Calu3 (cell line): ENCODE measurements at regions not wholly inside any gene's neighbourhood (a gene's known extent, or its start where the extent isn't known, plus 50 kb on each side); places are given as distances from the start of the nearest gene placed in this dataset.

ENCODE experiments used
- BruUV-seq: library from RNA; stranded (reverse); fragments of 400-500 nt; replicated peaks from 2 replicates; lab custom pipeline; 2021; lab: Mats Ljungman, UMichigan
- CTCF ChIA-PET: fragments of 300-600 bp; sonication (Branson Sonifier 250); formaldehyde crosslinking; loops from one replicate; lab custom pipeline; 2022; ENCODE audit warnings: antibody characterized with exemption; lab: Charles Lee
- DNase-seq: peaks from one replicate; pipeline ENCODE4 v3.0.0; 2022
- H3K27ac Mint-ChIP-seq: one replicate; pipeline ENCODE4 v1.8.0; 2022; ENCODE audit warnings: mixed read lengths; ENCODE audit not compliant: unreplicated experiment
- H3K27me3 Mint-ChIP-seq: one replicate; pipeline ENCODE4 v1.8.0; 2022; ENCODE audit warnings: mixed read lengths; ENCODE audit not compliant: unreplicated experiment
- H3K36me3 Mint-ChIP-seq: one replicate; pipeline ENCODE4 v1.8.0; 2022; ENCODE audit warnings: mild to moderate bottlenecking, moderate library complexity, mixed read lengths; ENCODE audit not compliant: insufficient read depth, unreplicated experiment
- H3K4me1 Mint-ChIP-seq: one replicate; pipeline ENCODE4 v1.8.0; 2022; ENCODE audit warnings: mild to moderate bottlenecking, low read depth, mixed read lengths; ENCODE audit not compliant: unreplicated experiment
- H3K4me3 Mint-ChIP-seq: one replicate; pipeline ENCODE4 v1.8.0; 2022; ENCODE audit warnings: mild to moderate bottlenecking, low read depth, moderate library complexity, mixed read lengths; ENCODE audit not compliant: unreplicated experiment
- H3K9me3 Mint-ChIP-seq: one replicate; pipeline ENCODE4 v1.8.0; 2022; ENCODE audit warnings: low read depth, mixed read lengths; ENCODE audit not compliant: unreplicated experiment
- CTCF ChIP-seq: fragments of 200-600 bp; IDR thresholded peaks from one replicate; pipeline ENCODE4 v1.8.0; 2022; ENCODE audit warnings: antibody characterized with exemption; ENCODE audit not compliant: unreplicated experiment
- intact Hi-C: fragments of 100-400 bp; cut with micrococcal nuclease; formaldehyde crosslinking; loops from one replicate; pipeline ENCODE4 v1.10.0; 2022; ENCODE audit not compliant: unreplicated experiment

- Mint-ChIP-seq H3K4me1 (peaks cover 16% of the 10 kb centered on the region), H3K4me3 (no peak overlapping the region), H3K27me3 (peaks cover 43% of the 10 kb centered on the region), H3K27ac (no peak overlapping the region), H3K36me3 (peaks cover 4% of the 10 kb centered on the region), H3K9me3 (no peaks in the 10 kb centered on the region)
- no TSS peak for BruUV-seq
- no peak for TF ChIP-seq CTCF
- intact Hi-C loops = no loop called here
- CTCF ChIA-PET = no interaction called here
- no peak for DNase-seq
Observed at GRCh38 chr12:4026020-4026358, 152.8 kb upstream of the PARP11 start.

GRCh38 chr12:4025181-4026019 lies 152.2 kb upstream of the PARP11 start:
- H3K4me1 Mint-ChIP-seq = peaks cover 12% of the 10 kb centered on the region
- intact Hi-C loops = no loop called here
- DNase-seq = no peak
- no peak overlapping the region for H3K4me3 Mint-ChIP-seq
- BruUV-seq = no TSS peak
- no peak overlapping the region for H3K27ac Mint-ChIP-seq
- H3K27me3 Mint-ChIP-seq = peaks cover 45% of the 10 kb centered on the region
- no peaks in the 10 kb centered on the region for H3K36me3 Mint-ChIP-seq
- H3K9me3 Mint-ChIP-seq = no peaks in the 10 kb centered on the region
- CTCF ChIA-PET = no interaction called here
- no peak for TF ChIP-seq CTCF

GRCh38 chr12:4024701-4025100 lies 151.5 kb upstream of the PARP11 start:
- no peak for TF ChIP-seq CTCF
- Mint-ChIP-seq H3K27ac (no peak overlapping the region), H3K36me3 (no peaks in the 10 kb centered on the region), H3K27me3 (peaks cover 48% of the 10 kb centered on the region), H3K4me3 (no peak overlapping the region), H3K4me1 (peaks cover 7% of the 10 kb centered on the region), H3K9me3 (no peaks in the 10 kb centered on the region)
- BruUV-seq = no TSS peak
- CTCF ChIA-PET = no interaction called here
- intact Hi-C loops = no loop called here
- DNase-seq = no peak

- no peaks in the 10 kb centered on the region for H3K9me3 Mint-ChIP-seq
- H3K4me3 Mint-ChIP-seq = no peak overlapping the region
- no peak overlapping the region for H3K27ac Mint-ChIP-seq
- TF ChIP-seq CTCF = no peak
- H3K4me1 Mint-ChIP-seq = peaks cover 39% of the 10 kb centered on the region
- intact Hi-C loops = no loop called here
- peaks cover 29% of the 10 kb centered on the region for H3K27me3 Mint-ChIP-seq
- CTCF ChIA-PET = no interaction called here
- H3K36me3 Mint-ChIP-seq = peaks cover 10% of the 10 kb centered on the region
- BruUV-seq = no TSS peak
- DNase-seq = no peak
Observed at GRCh38 chr12:4015225-4016091, 142.3 kb upstream of the PARP11 start.
